Prostate gland (tissue), 2 donors: ENCODE measurements at regions not wholly inside any gene's neighbourhood (a gene's known extent, or its start where the extent isn't known, plus 50 kb on each side); places are given as distances from the start of the nearest gene placed in this dataset.

Experiments used
- DNase-seq: peaks from one replicate; pipeline ENCODE4 v3.0.0-alpha.2; 2019; ENCODE audit warnings: low spot score
- H3K27ac ChIP-seq, 2 donors: fragments of 200-600 bp; sonication (generic); 2 replicates each; pipeline ENCODE4 v1.5.1; 2017 to 2019
- H3K27me3 ChIP-seq: fragments of 200-600 bp; sonication (generic); replicated peaks from 2 replicates; pipeline ENCODE4 v1.5.1; 2019; ENCODE audit not compliant: insufficient read depth
- H3K36me3 ChIP-seq, 2 donors: fragments of 200-600 bp; sonication (generic); 1 replicate in 1 of 2; 2 replicates in 1 of 2; pipeline versions ENCODE4 v1.5.1 to v1.8.1; 2017 to 2019
- H3K4me1 ChIP-seq: fragments of 200-600 bp; sonication (generic); replicated peaks from 2 replicates; pipeline ENCODE4 v1.5.1; 2019
- H3K4me3 ChIP-seq, 2 donors: fragments of 200-600 bp; sonication (generic); 2 replicates each; pipeline ENCODE4 v1.5.1; 2017 to 2019
- H3K9me3 ChIP-seq: fragments of 200-600 bp; sonication (generic); 2 replicates; pipeline ENCODE4 v1.5.1; 2017
- POLR2A ChIP-seq: fragments of 450-650 bp; IDR thresholded peaks from one replicate; pipeline ENCODE4 v1.6.1; 2016; ENCODE audit warnings: antibody characterized with exemption, mild to moderate bottlenecking
- POLR2AphosphoS5 ChIP-seq: sonication (generic); formaldehyde crosslinking; IDR thresholded peaks from one replicate; pipeline ENCODE4 v1.6.1; 2017; ENCODE audit warnings: antibody characterized with exemption
- WGBS: methylation state at CpG from one replicate; pipeline ENCODE4 v1.1.5; 2018; 5-methylcytosine and 5-hydroxymethylcytosine counted together
- intact Hi-C: fragments of 100-400 bp; cut with DNase I; formaldehyde crosslinking; loops from one replicate; pipeline ENCODE4 v1.14.2; 2022
- TF ChIP-seq, protein P1 (sequence below), 4 experiments: fragments of 200-600 bp in 2 of 4; fragments of 450-650 bp in 2 of 4; sonication (generic) in 2 of 4; IDR thresholded peaks; 1 replicate in 3 of 4; 2 replicates in 1 of 4; pipeline ENCODE4 v1.5.1; 2016 to 2019; ENCODE audit warnings: antibody characterized with exemption in 4 of 4, mild to moderate bottlenecking in 2 of 4, moderate library complexity in 2 of 4

DNA sequence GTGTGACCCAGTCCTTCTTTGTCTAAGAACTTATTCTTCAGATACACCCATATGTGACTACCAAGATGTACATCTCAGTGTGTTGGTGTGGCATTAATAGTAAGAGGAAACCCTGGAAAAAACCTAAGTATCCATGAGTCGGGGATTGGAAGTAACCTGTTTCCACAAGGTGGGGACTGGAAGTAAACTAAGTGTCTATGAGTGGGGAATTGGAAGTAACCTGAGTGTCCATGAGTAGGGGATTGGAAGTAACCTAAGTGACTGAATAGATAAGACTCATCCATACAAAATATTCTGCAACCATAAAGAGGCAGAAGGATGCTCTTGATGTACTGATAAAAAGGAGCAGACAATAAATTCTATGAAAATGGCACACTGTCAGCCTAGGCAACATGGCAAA is 184.7 kb downstream of the PHETA1 start:
- no peaks in the 10 kb centered on the region for H3K9me3 ChIP-seq
- peaks cover 8% of the 10 kb centered on the region for H3K4me1 ChIP-seq
- no peaks in the 10 kb centered on the region for H3K36me3 ChIP-seq
- 96% methylated on average over 1 of the region's 1 CpG for WGBS
- H3K27ac ChIP-seq = no peak overlapping the region
- no peaks in the 10 kb centered on the region for H3K27me3 ChIP-seq
- H3K4me3 ChIP-seq = no peak overlapping the region
- intact Hi-C loops = no loop called here
- TF ChIP-seq, protein P1, sequence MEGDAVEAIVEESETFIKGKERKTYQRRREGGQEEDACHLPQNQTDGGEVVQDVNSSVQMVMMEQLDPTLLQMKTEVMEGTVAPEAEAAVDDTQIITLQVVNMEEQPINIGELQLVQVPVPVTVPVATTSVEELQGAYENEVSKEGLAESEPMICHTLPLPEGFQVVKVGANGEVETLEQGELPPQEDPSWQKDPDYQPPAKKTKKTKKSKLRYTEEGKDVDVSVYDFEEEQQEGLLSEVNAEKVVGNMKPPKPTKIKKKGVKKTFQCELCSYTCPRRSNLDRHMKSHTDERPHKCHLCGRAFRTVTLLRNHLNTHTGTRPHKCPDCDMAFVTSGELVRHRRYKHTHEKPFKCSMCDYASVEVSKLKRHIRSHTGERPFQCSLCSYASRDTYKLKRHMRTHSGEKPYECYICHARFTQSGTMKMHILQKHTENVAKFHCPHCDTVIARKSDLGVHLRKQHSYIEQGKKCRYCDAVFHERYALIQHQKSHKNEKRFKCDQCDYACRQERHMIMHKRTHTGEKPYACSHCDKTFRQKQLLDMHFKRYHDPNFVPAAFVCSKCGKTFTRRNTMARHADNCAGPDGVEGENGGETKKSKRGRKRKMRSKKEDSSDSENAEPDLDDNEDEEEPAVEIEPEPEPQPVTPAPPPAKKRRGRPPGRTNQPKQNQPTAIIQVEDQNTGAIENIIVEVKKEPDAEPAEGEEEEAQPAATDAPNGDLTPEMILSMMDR (IDR thresholded peaks at IDR 0.05) = no peak
- TF ChIP-seq POLR2A (no peak), POLR2AphosphoS5 (no peak)
- DNase-seq = no peak

DNA sequence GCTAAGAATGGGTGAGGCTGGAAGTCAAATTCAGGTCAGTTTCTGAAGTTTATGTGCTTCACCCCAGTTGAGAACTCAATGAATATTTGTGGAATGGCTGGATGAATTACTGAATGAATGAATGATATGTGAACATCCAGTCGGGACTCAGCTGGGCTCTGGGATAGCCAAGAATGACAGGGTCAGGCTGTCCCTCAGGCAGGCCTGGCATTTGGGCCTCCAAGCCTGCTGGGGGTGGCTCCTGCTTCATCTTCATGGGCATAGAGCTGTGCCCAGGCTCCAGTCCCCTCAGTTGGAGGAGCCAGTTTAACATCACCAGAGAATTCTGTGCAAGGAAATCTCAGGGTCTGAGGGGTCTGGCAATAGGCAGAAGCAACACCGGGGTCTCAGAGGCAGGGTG is 185.8 kb downstream of the PHETA1 start:
- Histone ChIP-seq H3K9me3 (no peaks in the 10 kb centered on the region), H3K27ac (no peak overlapping the region), H3K4me1 (peaks cover 8% of the 10 kb centered on the region), H3K36me3 (no peaks in the 10 kb centered on the region), H3K4me3 (no peak overlapping the region), H3K27me3 (no peaks in the 10 kb centered on the region)
- intact Hi-C loops = no loop called here
- DNase-seq = no peak
- TF ChIP-seq POLR2A = no peak
- no peak for TF ChIP-seq POLR2AphosphoS5
- TF ChIP-seq, protein P1 (IDR thresholded peaks at IDR 0.05) = no peak
- 77% methylated on average over 2 of the region's 2 CpGs for WGBS

DNA sequence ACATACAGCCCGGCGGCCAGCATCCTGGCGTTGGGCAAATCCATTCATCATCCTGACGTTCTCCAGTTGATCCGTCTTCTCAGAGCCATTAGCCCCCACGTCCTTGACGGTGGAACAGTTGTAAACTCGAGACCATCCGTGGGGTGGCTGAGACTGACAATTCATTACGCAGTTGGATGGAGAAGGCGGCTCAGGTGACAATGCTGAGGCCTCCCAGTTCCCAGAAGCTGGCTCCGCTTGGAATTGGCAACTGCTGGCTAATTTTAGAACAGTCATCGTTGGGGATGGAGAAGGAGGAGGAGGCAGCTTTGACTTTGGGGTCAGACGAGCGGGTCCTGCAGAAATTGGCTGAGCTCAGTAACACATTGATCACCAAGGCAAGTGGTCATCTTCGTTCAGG is 186.5 kb downstream of the PHETA1 start:
- intact Hi-C loops = no loop called here
- no peak for DNase-seq
- Histone ChIP-seq H3K9me3 (no peaks in the 10 kb centered on the region), H3K4me1 (peaks cover 8% of the 10 kb centered on the region), H3K4me3 (no peak overlapping the region), H3K36me3 (no peaks in the 10 kb centered on the region), H3K27ac (no peak overlapping the region), H3K27me3 (no peaks in the 10 kb centered on the region)
- TF ChIP-seq POLR2AphosphoS5 (no peak), POLR2A (no peak)
- TF ChIP-seq, protein P1 (IDR thresholded peaks at IDR 0.05) = no peak
- 71% methylated on average over 16 of the region's 16 CpGs for WGBS

DNA sequence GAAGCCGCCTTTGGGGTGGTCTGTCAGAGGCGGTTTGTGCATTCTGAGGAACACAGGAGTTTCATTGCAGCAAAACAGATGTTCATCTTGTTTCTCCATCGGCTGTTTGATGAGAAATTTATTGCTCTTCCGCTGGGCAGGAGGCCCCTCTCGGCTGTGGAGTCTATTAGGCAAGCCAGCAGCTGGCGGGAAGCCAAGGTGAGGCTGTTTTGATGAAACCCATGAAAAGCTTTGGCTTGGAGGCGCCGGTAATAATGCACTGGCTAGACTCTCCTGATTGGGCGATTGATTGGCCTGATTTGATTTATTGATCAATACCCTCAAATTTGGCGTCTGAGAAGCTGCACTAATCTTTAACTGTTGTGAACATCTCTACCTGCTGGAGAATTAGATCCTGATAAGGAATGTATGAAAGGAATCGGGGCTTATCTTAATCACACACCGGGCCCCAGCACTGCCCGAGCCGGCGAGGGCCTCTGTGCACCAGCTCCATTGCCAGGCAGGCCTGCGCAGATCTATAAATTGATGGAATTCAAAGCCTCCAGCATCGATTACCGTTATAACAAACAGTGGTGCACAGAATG is 187.7 kb downstream of the PHETA1 start:
- TF ChIP-seq POLR2AphosphoS5 = peak; percentile 31
- TF ChIP-seq, protein P1 (IDR thresholded peaks at IDR 0.05) = no peak
- no peak overlapping the region for H3K27ac ChIP-seq
- intact Hi-C loops = no loop called here
- H3K9me3 ChIP-seq = no peaks in the 10 kb centered on the region
- H3K36me3 ChIP-seq = no peaks in the 10 kb centered on the region
- peaks cover 8% of the 10 kb centered on the region for H3K4me1 ChIP-seq
- no peaks in the 10 kb centered on the region for H3K27me3 ChIP-seq
- DNase-seq = peak; percentile 76
- WGBS = 12% methylated on average over 18 of the region's 18 CpGs
- no peak overlapping the region for H3K4me3 ChIP-seq

DNA sequence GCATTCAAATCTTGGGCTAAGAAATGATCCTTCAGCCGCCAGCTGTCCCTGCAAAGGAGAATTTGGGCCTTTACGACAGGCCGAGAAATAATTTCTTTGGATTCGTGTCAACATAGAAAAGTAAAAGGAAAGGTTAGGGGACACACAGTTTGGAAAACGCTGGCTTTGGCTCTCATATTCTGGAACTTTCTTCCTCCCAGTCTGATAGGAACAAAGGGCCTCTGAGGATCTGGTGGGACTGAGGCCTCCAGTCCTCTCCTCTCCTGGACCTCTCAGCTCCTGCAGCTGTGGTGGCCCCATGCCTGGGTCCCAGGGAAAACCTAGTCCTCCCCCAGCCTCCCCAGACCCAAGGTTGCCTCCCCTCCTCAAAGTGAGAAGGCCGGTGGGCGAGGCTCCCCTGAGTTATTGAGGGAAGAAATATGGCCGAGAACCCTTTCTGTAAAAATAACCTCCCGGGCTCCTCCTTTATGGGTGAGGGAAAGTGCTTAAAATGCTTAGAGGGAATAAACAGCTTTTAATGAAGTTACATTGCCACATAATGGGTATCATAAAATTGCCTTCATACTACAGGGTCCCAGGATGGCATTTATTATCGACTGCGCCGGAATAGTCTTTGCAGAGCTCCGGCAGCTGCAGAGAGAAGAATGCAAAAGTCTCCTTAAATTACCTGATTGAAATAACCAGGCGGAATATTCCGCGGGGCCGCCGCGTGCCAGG is 188.3 kb downstream of the PHETA1 start:
- Histone ChIP-seq H3K27ac (no peak overlapping the region), H3K4me3 (no peak overlapping the region), H3K4me1 (peaks cover 8% of the 10 kb centered on the region), H3K27me3 (no peaks in the 10 kb centered on the region), H3K36me3 (no peaks in the 10 kb centered on the region), H3K9me3 (no peaks in the 10 kb centered on the region)
- TF ChIP-seq, protein P1 (IDR thresholded peaks at IDR 0.05) = no peak
- TF ChIP-seq POLR2A (no peak), POLR2AphosphoS5 (no peak)
- intact Hi-C loops = no loop called here
- WGBS = 39% methylated on average over 19 of the region's 19 CpGs
- DNase-seq = no peak
